ENCODE measurements at regions not wholly inside any gene's neighbourhood (a gene's known extent, or its start where the extent isn't known, plus 50 kb on each side); places are given as distances from the start of the nearest gene placed in this dataset.
"Not testable (repeated sequence)": the region's sequence is repeated elsewhere in the genome, so short reads cannot be mapped to it uniquely, and the experiment has no call there.

GRCh38 chr13:87814403-87814802, 143.2 kb downstream of the SLITRK5 start:
- Histone ChIP-seq H3K4me3 (ENCODE audit: low read length) (no peak overlapping the region), H3K36me3 (ENCODE audit: insufficient read depth, low read depth, low read length) (no peaks in the 10 kb centered on the region), H3K9me3 (ENCODE audit: insufficient read depth, low read depth, low read length) (no peaks in the 10 kb centered on the region), H3K9ac (ENCODE audit: low read depth, low read length) (no peak overlapping the region), H3K27ac (ENCODE audit: low read length) (no peak overlapping the region), H3K4me1 (ENCODE audit: insufficient read depth, low read length) (no peaks in the 10 kb centered on the region), H3K27me3 (ENCODE audit: insufficient read depth, low read length) (no peaks in the 10 kb centered on the region; the same call in 1 of the 2 replicates)

GRCh38 chr13:87820241-87820640, 149.1 kb downstream of the SLITRK5 start:
- Histone ChIP-seq H3K27me3 (ENCODE audit: insufficient read depth, low read length) (no peaks in the 10 kb centered on the region; the same call in 1 of the 2 replicates), H3K36me3 (ENCODE audit: insufficient read depth, low read depth, low read length) (no peaks in the 10 kb centered on the region), H3K27ac (ENCODE audit: low read length) (no peak overlapping the region), H3K9me3 (ENCODE audit: insufficient read depth, low read depth, low read length) (no peaks in the 10 kb centered on the region), H3K4me3 (ENCODE audit: low read length) (no peak overlapping the region), H3K9ac (ENCODE audit: low read depth, low read length) (no peak overlapping the region), H3K4me1 (ENCODE audit: insufficient read depth, low read length) (no peaks in the 10 kb centered on the region)

GRCh38 chr13:87821512-87821911, 150.3 kb downstream of the SLITRK5 start:
- H3K9me3 ChIP-seq (ENCODE audit: insufficient read depth, low read depth, low read length), result no peaks in the 10 kb centered on the region
- H3K9ac ChIP-seq (ENCODE audit: low read depth, low read length), result no peak overlapping the region
- no peak overlapping the region for H3K4me3 ChIP-seq (ENCODE audit: low read length)
- no peaks in the 10 kb centered on the region for H3K27me3 ChIP-seq (ENCODE audit: insufficient read depth, low read length)
- H3K36me3 ChIP-seq (ENCODE audit: insufficient read depth, low read depth, low read length), result no peaks in the 10 kb centered on the region
- H3K4me1 ChIP-seq (ENCODE audit: insufficient read depth, low read length), result no peaks in the 10 kb centered on the region
- no peak overlapping the region for H3K27ac ChIP-seq (ENCODE audit: low read length)

- H3K9me3 ChIP-seq (ENCODE audit: insufficient read depth, low read depth, low read length); H3K4me1 ChIP-seq (ENCODE audit: insufficient read depth, low read length); H3K4me3 ChIP-seq (ENCODE audit: low read length); H3K27me3 ChIP-seq (ENCODE audit: insufficient read depth, low read length); H3K36me3 ChIP-seq (ENCODE audit: insufficient read depth, low read depth, low read length); H3K27ac ChIP-seq (ENCODE audit: low read length); H3K9ac ChIP-seq (ENCODE audit: low read depth, low read length): not testable (repeated sequence)
These were observed 155.1 kb downstream of the SLITRK5 start for GRCh38 chr13:87826301-87826700.

- Histone ChIP-seq H3K9ac (ENCODE audit: low read depth, low read length) (no peak overlapping the region), H3K36me3 (ENCODE audit: insufficient read depth, low read depth, low read length) (no peaks in the 10 kb centered on the region), H3K27me3 (ENCODE audit: insufficient read depth, low read length) (no peaks in the 10 kb centered on the region), H3K4me1 (ENCODE audit: insufficient read depth, low read length) (no peaks in the 10 kb centered on the region), H3K9me3 (ENCODE audit: insufficient read depth, low read depth, low read length) (no peaks in the 10 kb centered on the region), H3K27ac (ENCODE audit: low read length) (no peak overlapping the region), H3K4me3 (ENCODE audit: low read length) (no peak overlapping the region)
These were observed 156.3 kb downstream of the SLITRK5 start for GRCh38 chr13:87827479-87827878.

- H3K27me3 ChIP-seq (ENCODE audit: insufficient read depth, low read length), result no peaks in the 10 kb centered on the region
- no peaks in the 10 kb centered on the region for H3K9me3 ChIP-seq (ENCODE audit: insufficient read depth, low read depth, low read length)
- peaks cover 4% of the 10 kb centered on the region; the same call in 1 of the 2 replicates for H3K4me1 ChIP-seq (ENCODE audit: insufficient read depth, low read length)
- H3K4me3 ChIP-seq (ENCODE audit: low read length), result no peak overlapping the region
- no peaks in the 10 kb centered on the region for H3K36me3 ChIP-seq (ENCODE audit: insufficient read depth, low read depth, low read length)
- no peak overlapping the region for H3K9ac ChIP-seq (ENCODE audit: low read depth, low read length)
- H3K27ac ChIP-seq (ENCODE audit: low read length), result no peak overlapping the region
These were observed 166.4 kb downstream of the SLITRK5 start for GRCh38 chr13:87837522-87837921.

GRCh38 chr13:87837946-87838345, 166.8 kb downstream of the SLITRK5 start:
- Histone ChIP-seq H3K36me3 (ENCODE audit: insufficient read depth, low read depth, low read length) (no peaks in the 10 kb centered on the region), H3K27ac (ENCODE audit: low read length) (no peak overlapping the region), H3K9ac (ENCODE audit: low read depth, low read length) (no peak overlapping the region), H3K4me3 (ENCODE audit: low read length) (no peak overlapping the region), H3K9me3 (ENCODE audit: insufficient read depth, low read depth, low read length) (no peaks in the 10 kb centered on the region), H3K4me1 (ENCODE audit: insufficient read depth, low read length) (peaks cover 4% of the 10 kb centered on the region; the same call in 1 of the 2 replicates), H3K27me3 (ENCODE audit: insufficient read depth, low read length) (no peaks in the 10 kb centered on the region)

GRCh38 chr13:87851410-87851809, 180.2 kb downstream of the SLITRK5 start:
- no peak overlapping the region for H3K4me3 ChIP-seq (ENCODE audit: low read length)
- no peaks in the 10 kb centered on the region for H3K9me3 ChIP-seq (ENCODE audit: insufficient read depth, low read depth, low read length)
- no peak overlapping the region for H3K27ac ChIP-seq (ENCODE audit: low read length)
- no peaks in the 10 kb centered on the region for H3K27me3 ChIP-seq (ENCODE audit: insufficient read depth, low read length)
- no peaks in the 10 kb centered on the region for H3K36me3 ChIP-seq (ENCODE audit: insufficient read depth, low read depth, low read length)
- H3K9ac ChIP-seq (ENCODE audit: low read depth, low read length), result no peak overlapping the region
- H3K4me1 ChIP-seq (ENCODE audit: insufficient read depth, low read length), result no peaks in the 10 kb centered on the region

GRCh38 chr13:87855553-87855952, 184.4 kb downstream of the SLITRK5 start:
- H3K36me3 ChIP-seq (ENCODE audit: insufficient read depth, low read depth, low read length), result no peaks in the 10 kb centered on the region

GRCh38 chr13:87859261-87859660, 188.1 kb downstream of the SLITRK5 start:
- Histone ChIP-seq H3K9me3 (ENCODE audit: insufficient read depth, low read depth, low read length) (no peaks in the 10 kb centered on the region), H3K9ac (ENCODE audit: low read depth, low read length) (no peak overlapping the region), H3K4me3 (ENCODE audit: low read length) (no peak overlapping the region), H3K27me3 (ENCODE audit: insufficient read depth, low read length) (no peaks in the 10 kb centered on the region), H3K36me3 (ENCODE audit: insufficient read depth, low read depth, low read length) (no peaks in the 10 kb centered on the region), H3K27ac (ENCODE audit: low read length) (no peak overlapping the region), H3K4me1 (ENCODE audit: insufficient read depth, low read length) (no peaks in the 10 kb centered on the region)

More at GRCh38 chr13:87855553-87855952, 184.4 kb downstream of the SLITRK5 start:
- H3K4me1 ChIP-seq (ENCODE audit: insufficient read depth, low read length), result no peaks in the 10 kb centered on the region
- H3K9ac ChIP-seq (ENCODE audit: low read depth, low read length), result no peak overlapping the region
- H3K27me3 ChIP-seq (ENCODE audit: insufficient read depth, low read length), result no peaks in the 10 kb centered on the region
- no peaks in the 10 kb centered on the region for H3K9me3 ChIP-seq (ENCODE audit: insufficient read depth, low read depth, low read length)
- no peak overlapping the region for H3K27ac ChIP-seq (ENCODE audit: low read length)
- no peak overlapping the region for H3K4me3 ChIP-seq (ENCODE audit: low read length)

- Histone ChIP-seq H3K4me3 (ENCODE audit: low read length) (no peak overlapping the region), H3K27ac (ENCODE audit: low read length) (no peak overlapping the region), H3K36me3 (ENCODE audit: insufficient read depth, low read depth, low read length) (no peaks in the 10 kb centered on the region)
These were observed 196.3 kb downstream of the SLITRK5 start for GRCh38 chr13:87867426-87867825.

GRCh38 chr13:87868731-87869130, 197.6 kb downstream of the SLITRK5 start:
- H3K27me3 ChIP-seq (ENCODE audit: insufficient read depth, low read length), result no peaks in the 10 kb centered on the region
- no peak overlapping the region for H3K27ac ChIP-seq (ENCODE audit: low read length)
- H3K36me3 ChIP-seq (ENCODE audit: insufficient read depth, low read depth, low read length), result no peaks in the 10 kb centered on the region
- H3K4me1 ChIP-seq (ENCODE audit: insufficient read depth, low read length), result no peaks in the 10 kb centered on the region
- no peak overlapping the region for H3K4me3 ChIP-seq (ENCODE audit: low read length)
- H3K9ac ChIP-seq (ENCODE audit: low read depth, low read length), result no peak overlapping the region
- H3K9me3 ChIP-seq (ENCODE audit: insufficient read depth, low read depth, low read length), result no peaks in the 10 kb centered on the region

More at GRCh38 chr13:87867426-87867825, 196.3 kb downstream of the SLITRK5 start:
- Histone ChIP-seq H3K9ac (ENCODE audit: low read depth, low read length) (no peak overlapping the region), H3K27me3 (ENCODE audit: insufficient read depth, low read length) (no peaks in the 10 kb centered on the region), H3K4me1 (ENCODE audit: insufficient read depth, low read length) (no peaks in the 10 kb centered on the region), H3K9me3 (ENCODE audit: insufficient read depth, low read depth, low read length) (no peaks in the 10 kb centered on the region)

GRCh38 chr13:87872813-87873212, 201.6 kb downstream of the SLITRK5 start:
- H3K9me3 ChIP-seq (ENCODE audit: insufficient read depth, low read depth, low read length), result no peaks in the 10 kb centered on the region
- no peaks in the 10 kb centered on the region for H3K27me3 ChIP-seq (ENCODE audit: insufficient read depth, low read length)
- H3K4me3 ChIP-seq (ENCODE audit: low read length), result no peak overlapping the region
- no peak overlapping the region for H3K9ac ChIP-seq (ENCODE audit: low read depth, low read length)
- no peaks in the 10 kb centered on the region for H3K4me1 ChIP-seq (ENCODE audit: insufficient read depth, low read length)
- H3K27ac ChIP-seq (ENCODE audit: low read length), result no peak overlapping the region
- H3K36me3 ChIP-seq (ENCODE audit: insufficient read depth, low read depth, low read length), result no peaks in the 10 kb centered on the region
